Colonic mucosa (tissue), 4 donors: ENCODE measurements at regions not wholly inside any gene's neighbourhood (a gene's known extent, or its start where the extent isn't known, plus 50 kb on each side); places are given as distances from the start of the nearest gene placed in this dataset.

ENCODE experiments used
- DNase-seq: peaks from one replicate; pipeline ENCODE4 v3.0.0-alpha.2; 2020
- H3K27ac ChIP-seq: fragments of 200-600 bp; one replicate; pipeline ENCODE4 v1.8.0; 2021
- H3K27me3 ChIP-seq: fragments of 200-600 bp; one replicate; pipeline ENCODE4 v1.8.0; 2021
- H3K36me3 ChIP-seq: fragments of 200-600 bp; one replicate; pipeline ENCODE4 v1.8.0; 2021
- H3K4me1 ChIP-seq: fragments of 200-600 bp; one replicate; pipeline ENCODE4 v1.8.0; 2021; ENCODE audit warnings: mild to moderate bottlenecking
- H3K4me3 ChIP-seq: fragments of 200-600 bp; one replicate; pipeline ENCODE4 v1.8.0; 2021
- H3K9ac ChIP-seq, 2 donors: one replicate each; pipeline ENCODE4 v1.7.0; 2013; ENCODE audit warnings: control low read depth in 2 of 2, low read depth in 2 of 2, low read length in 2 of 2
- H3K9me3 ChIP-seq: fragments of 200-600 bp; one replicate; pipeline ENCODE4 v1.8.0; 2021
- intact Hi-C: fragments of 100-400 bp; cut with DNase I; formaldehyde crosslinking; loops from one replicate; pipeline ENCODE4 v1.14.1; 2022
- TF ChIP-seq, protein P1 (sequence below): fragments of 200-600 bp; IDR thresholded peaks from one replicate; pipeline ENCODE4 v1.8.0; 2022; ENCODE audit warnings: antibody characterized with exemption, mild to moderate bottlenecking
- donor health status: healthy.
- donor health status: DM: no; HTN: no; CAD: no.
- donor health status: DM: no; HTN: no; CAD: no.

DNA sequence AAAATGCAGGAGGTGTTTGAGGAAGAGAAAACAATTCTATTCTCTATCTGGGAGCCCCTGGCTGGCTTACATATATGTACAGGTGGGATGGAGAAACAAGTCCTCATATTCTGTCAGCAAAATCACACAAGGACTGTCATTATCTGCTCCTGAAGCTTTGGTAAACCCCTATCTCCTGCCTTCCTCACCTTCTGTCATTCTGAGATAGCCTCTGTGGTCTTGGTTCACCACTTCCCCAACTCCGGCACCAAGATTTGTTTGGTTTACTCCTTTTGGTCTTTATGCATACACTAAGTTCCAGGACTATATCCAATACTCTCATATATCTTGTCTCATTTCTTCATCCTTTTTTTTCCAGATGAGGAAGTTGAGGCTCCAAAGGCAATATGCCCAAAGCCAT, 551.1 kb downstream of the PLPP3 start:
- Histone ChIP-seq H3K36me3 (no peaks in the 10 kb centered on the region), H3K27me3 (no peaks in the 10 kb centered on the region), H3K4me3 (no peak overlapping the region), H3K4me1 (no peaks in the 10 kb centered on the region), H3K27ac (no peak overlapping the region), H3K9me3 (no peaks in the 10 kb centered on the region), H3K9ac (no peak overlapping the region)
- no peak for DNase-seq
- intact Hi-C loops, result no loop called here
- TF ChIP-seq, protein P1, sequence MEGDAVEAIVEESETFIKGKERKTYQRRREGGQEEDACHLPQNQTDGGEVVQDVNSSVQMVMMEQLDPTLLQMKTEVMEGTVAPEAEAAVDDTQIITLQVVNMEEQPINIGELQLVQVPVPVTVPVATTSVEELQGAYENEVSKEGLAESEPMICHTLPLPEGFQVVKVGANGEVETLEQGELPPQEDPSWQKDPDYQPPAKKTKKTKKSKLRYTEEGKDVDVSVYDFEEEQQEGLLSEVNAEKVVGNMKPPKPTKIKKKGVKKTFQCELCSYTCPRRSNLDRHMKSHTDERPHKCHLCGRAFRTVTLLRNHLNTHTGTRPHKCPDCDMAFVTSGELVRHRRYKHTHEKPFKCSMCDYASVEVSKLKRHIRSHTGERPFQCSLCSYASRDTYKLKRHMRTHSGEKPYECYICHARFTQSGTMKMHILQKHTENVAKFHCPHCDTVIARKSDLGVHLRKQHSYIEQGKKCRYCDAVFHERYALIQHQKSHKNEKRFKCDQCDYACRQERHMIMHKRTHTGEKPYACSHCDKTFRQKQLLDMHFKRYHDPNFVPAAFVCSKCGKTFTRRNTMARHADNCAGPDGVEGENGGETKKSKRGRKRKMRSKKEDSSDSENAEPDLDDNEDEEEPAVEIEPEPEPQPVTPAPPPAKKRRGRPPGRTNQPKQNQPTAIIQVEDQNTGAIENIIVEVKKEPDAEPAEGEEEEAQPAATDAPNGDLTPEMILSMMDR, result no peak

GRCh38 chr1:56025942-56026341, 553.4 kb downstream of the PLPP3 start:
- Histone ChIP-seq H3K27ac (no peak overlapping the region), H3K36me3 (no peaks in the 10 kb centered on the region), H3K4me1 (no peaks in the 10 kb centered on the region), H3K27me3 (no peaks in the 10 kb centered on the region), H3K9me3 (no peaks in the 10 kb centered on the region), H3K4me3 (no peak overlapping the region), H3K9ac (no peak overlapping the region)
- TF ChIP-seq, protein P1, result no peak
- intact Hi-C loops, result no loop called here
- DNase-seq, result no peak

DNA sequence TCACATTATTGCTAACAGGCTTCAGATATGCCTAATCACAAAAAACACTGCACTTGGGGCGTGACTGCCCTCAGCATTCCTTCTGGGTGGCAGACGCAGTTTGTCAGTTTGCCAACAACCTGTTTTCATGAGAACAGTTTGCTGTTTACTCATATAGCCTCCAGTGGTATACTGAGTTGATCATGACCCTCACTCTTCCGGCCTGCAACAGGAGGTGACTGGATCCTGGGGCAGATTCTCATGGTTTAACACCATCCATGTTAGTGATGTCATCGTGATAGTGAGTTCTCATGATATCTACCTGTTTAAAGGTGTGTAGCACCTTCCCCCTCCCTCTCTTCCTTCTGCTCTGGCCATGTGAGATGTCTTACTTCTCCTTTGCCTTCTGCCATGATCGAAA, 555.2 kb downstream of the PLPP3 start:
- Histone ChIP-seq H3K36me3 (no peaks in the 10 kb centered on the region), H3K4me1 (no peaks in the 10 kb centered on the region), H3K9ac (no peak overlapping the region), H3K27me3 (no peaks in the 10 kb centered on the region), H3K9me3 (no peaks in the 10 kb centered on the region), H3K4me3 (no peak overlapping the region), H3K27ac (no peak overlapping the region)
- TF ChIP-seq, protein P1, result no peak
- no peak for DNase-seq
- intact Hi-C loops, result no loop called here

DNA sequence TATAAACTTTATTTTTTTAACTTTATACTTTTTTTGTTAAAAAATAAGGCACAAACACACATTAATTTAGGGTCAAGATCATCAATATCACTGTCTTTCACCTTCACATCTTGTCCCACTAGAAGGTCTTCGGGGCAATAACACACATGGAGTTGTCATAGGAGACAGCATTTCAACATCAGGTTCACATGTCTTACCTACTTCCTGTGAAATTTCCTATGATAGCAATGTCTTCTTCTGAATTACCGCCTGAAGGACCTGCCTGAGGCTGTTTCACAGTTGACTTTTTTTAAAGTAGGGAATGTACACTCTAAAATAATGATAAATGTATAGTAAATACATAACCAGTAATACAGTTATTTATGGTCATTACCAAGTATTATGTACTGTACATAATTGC, 559.4 kb downstream of the PLPP3 start:
- H3K27me3 ChIP-seq, result no peaks in the 10 kb centered on the region
- H3K4me1 ChIP-seq, result no peaks in the 10 kb centered on the region
- H3K9me3 ChIP-seq, result no peaks in the 10 kb centered on the region
- H3K27ac ChIP-seq, result no peak overlapping the region
- TF ChIP-seq, protein P1, result no peak
- H3K36me3 ChIP-seq, result no peaks in the 10 kb centered on the region
- H3K9ac ChIP-seq, result no peak overlapping the region
- H3K4me3 ChIP-seq, result no peak overlapping the region
- no peak for DNase-seq
- intact Hi-C loops, result no loop called here

- TF ChIP-seq, protein P1, result no peak
- no peak overlapping the region for H3K9ac ChIP-seq
- H3K27ac ChIP-seq, result no peak overlapping the region
- intact Hi-C loops, result no loop called here
- no peak overlapping the region for H3K4me3 ChIP-seq
- H3K27me3 ChIP-seq, result no peaks in the 10 kb centered on the region
- no peaks in the 10 kb centered on the region for H3K4me1 ChIP-seq
- no peaks in the 10 kb centered on the region for H3K9me3 ChIP-seq
- no peak for DNase-seq
- H3K36me3 ChIP-seq, result no peaks in the 10 kb centered on the region
Observed at GRCh38 chr1:56019472-56019871, 559.9 kb downstream of the PLPP3 start.

DNA sequence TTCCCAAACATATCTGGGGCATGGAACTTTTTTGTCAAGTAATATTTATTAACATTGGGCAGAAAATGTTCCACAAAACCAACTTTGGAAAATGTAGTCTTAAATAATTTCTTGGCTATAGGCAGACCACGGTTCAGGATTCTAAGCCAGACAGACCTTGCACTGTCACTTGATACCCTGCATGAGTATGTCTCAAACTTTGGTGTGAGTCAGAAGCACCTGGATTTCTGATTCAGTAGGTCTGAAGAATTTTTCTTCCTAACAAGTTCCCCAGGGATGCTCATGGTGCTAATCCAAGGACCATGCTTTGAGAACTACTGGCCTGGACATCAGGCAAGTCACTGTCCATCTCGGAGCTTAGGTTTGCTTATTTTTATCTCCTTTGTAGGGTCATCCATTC, 562.0 kb downstream of the PLPP3 start:
- H3K27me3 ChIP-seq, result no peaks in the 10 kb centered on the region
- DNase-seq, result no peak
- TF ChIP-seq, protein P1, result no peak
- no peaks in the 10 kb centered on the region for H3K9me3 ChIP-seq
- no peak overlapping the region for H3K4me3 ChIP-seq
- H3K36me3 ChIP-seq, result no peaks in the 10 kb centered on the region
- H3K9ac ChIP-seq, result no peak overlapping the region
- no peaks in the 10 kb centered on the region for H3K4me1 ChIP-seq
- intact Hi-C loops, result no loop called here
- H3K27ac ChIP-seq, result no peak overlapping the region
